ENCODE measurements at regions not wholly inside any gene's neighbourhood (a gene's known extent, or its start where the extent isn't known, plus 50 kb on each side); places are given as distances from the start of the nearest gene placed in this dataset.
"Not testable (repeated sequence)": the region's sequence is repeated elsewhere in the genome, so short reads cannot be mapped to it uniquely, and the experiment has no call there.

DNA sequence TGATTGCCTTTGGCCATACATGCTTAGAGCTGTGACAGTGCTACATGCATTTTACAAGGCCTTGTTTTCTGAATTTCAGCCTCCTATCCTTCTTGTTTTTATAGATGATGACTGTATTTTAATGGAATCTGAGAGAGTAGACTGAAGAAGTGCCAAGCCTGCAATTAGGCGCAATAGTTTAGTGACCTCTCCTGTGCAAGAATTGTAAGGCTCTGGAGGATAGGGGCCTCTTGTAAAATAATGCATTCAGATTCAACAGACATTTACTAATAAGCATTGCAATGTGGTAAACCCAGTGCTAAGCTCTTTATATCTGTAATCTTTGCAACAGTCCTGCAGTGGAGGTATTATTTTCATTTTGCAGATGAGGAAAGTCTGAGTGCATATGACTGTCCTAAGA lies 105.5 kb downstream of the TDRD15 start:
- no peaks in the 10 kb centered on the region for H3K27me3 ChIP-seq (ENCODE audit: control insufficient read depth in 3 of 3, insufficient read depth in 3 of 3, low read length in 3 of 3)
- H3K36me3 ChIP-seq (ENCODE audit: control insufficient read depth in 3 of 3, insufficient read depth in 3 of 3, low read length in 3 of 3) = no peaks in the 10 kb centered on the region
- no peak overlapping the region for H3K27ac ChIP-seq (ENCODE audit: low read depth, low read length)
- no peaks in the 10 kb centered on the region for H3K9me3 ChIP-seq (ENCODE audit: control insufficient read depth in 3 of 3, low read length in 3 of 3)
- no peak overlapping the region for H3K4me3 ChIP-seq (ENCODE audit: low read length in 3 of 3)
- no peak overlapping the region for H3K9ac ChIP-seq (ENCODE audit: low read depth in 1 of 3, low read length in 3 of 3)
- H3K4me1 ChIP-seq (ENCODE audit: control insufficient read depth in 3 of 3, insufficient read depth in 3 of 3, low read length in 3 of 3) = no peaks in the 10 kb centered on the region

DNA sequence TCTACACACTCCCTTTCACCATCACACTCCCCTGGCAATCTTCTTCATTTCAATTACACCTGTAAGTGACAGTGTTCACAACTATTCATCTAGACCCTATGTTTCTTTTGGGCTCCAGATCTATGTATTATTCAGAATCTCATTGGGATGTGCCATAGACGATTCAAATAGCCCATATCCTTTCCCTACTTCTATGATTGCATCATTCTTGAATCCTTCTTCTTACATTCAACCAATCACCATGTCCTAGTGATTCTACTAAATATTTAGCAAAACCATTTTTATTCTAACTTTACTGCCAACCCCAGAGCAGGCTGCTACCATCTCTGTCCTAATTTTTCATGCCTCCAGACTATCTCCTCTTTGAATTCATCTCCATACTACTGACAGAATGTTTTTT lies 106.4 kb downstream of the TDRD15 start:
- Histone ChIP-seq H3K4me1 (ENCODE audit: control insufficient read depth in 3 of 3, insufficient read depth in 3 of 3, low read length in 3 of 3) (no peaks in the 10 kb centered on the region), H3K27me3 (ENCODE audit: control insufficient read depth in 3 of 3, insufficient read depth in 3 of 3, low read length in 3 of 3) (no peaks in the 10 kb centered on the region), H3K36me3 (ENCODE audit: control insufficient read depth in 3 of 3, insufficient read depth in 3 of 3, low read length in 3 of 3) (no peaks in the 10 kb centered on the region), H3K27ac (ENCODE audit: low read depth, low read length) (no peak overlapping the region), H3K9me3 (ENCODE audit: control insufficient read depth in 3 of 3, low read length in 3 of 3) (no peaks in the 10 kb centered on the region), H3K4me3 (ENCODE audit: low read length in 3 of 3) (no peak overlapping the region), H3K9ac (ENCODE audit: low read depth in 1 of 3, low read length in 3 of 3) (no peak overlapping the region)

DNA sequence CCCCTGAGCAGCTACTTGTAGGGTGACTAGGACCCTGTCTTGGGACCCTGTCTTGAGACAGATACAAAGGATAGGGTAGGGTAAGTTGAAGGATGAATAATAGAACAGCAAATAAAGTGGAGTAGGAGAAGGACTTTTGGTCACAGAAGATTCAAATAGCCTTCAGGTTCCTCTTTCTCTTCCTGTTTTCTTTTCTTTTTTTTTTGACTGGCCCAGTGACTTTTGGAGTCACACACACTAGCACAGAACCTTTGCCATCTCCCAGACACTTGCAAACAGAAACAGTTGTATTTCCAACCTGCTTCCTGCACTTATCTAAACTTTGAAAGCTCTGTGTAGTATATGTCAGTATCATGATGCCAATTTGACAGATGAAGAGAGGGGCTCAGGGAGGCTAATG lies 108.2 kb downstream of the TDRD15 start:
- Histone ChIP-seq H3K27ac (ENCODE audit: low read depth, low read length) (no peak overlapping the region), H3K9me3 (ENCODE audit: control insufficient read depth in 3 of 3, low read length in 3 of 3) (no peaks in the 10 kb centered on the region), H3K4me1 (ENCODE audit: control insufficient read depth in 3 of 3, insufficient read depth in 3 of 3, low read length in 3 of 3) (no peaks in the 10 kb centered on the region), H3K27me3 (ENCODE audit: control insufficient read depth in 3 of 3, insufficient read depth in 3 of 3, low read length in 3 of 3) (no peaks in the 10 kb centered on the region), H3K36me3 (ENCODE audit: control insufficient read depth in 3 of 3, insufficient read depth in 3 of 3, low read length in 3 of 3) (no peaks in the 10 kb centered on the region), H3K4me3 (ENCODE audit: low read length in 3 of 3) (no peak overlapping the region), H3K9ac (ENCODE audit: low read depth in 1 of 3, low read length in 3 of 3) (no peak overlapping the region)

DNA sequence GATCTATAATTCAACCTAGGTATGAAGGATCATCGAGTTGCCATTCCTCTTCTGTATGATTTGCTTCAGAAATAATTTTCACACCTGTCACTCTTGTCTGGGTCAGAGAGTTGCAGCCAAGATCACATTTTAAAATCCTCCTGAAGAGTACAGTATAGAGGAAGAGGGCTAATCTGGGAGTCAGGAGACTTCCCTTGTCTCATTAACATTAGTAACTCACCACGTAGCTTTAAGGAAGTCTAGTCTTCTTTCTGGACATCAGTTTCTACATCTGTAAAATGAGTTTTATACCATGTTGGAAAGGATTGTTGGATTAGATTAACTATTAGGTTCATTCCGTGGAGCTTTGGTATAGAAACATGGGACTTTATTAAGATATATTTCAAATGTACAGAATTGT lies 109.4 kb downstream of the TDRD15 start:
- Histone ChIP-seq H3K9me3 (ENCODE audit: control insufficient read depth in 3 of 3, low read length in 3 of 3) (no peaks in the 10 kb centered on the region), H3K27ac (ENCODE audit: low read depth, low read length) (no peak overlapping the region), H3K4me1 (ENCODE audit: control insufficient read depth in 3 of 3, insufficient read depth in 3 of 3, low read length in 3 of 3) (no peaks in the 10 kb centered on the region), H3K27me3 (ENCODE audit: control insufficient read depth in 3 of 3, insufficient read depth in 3 of 3, low read length in 3 of 3) (no peaks in the 10 kb centered on the region), H3K36me3 (ENCODE audit: control insufficient read depth in 3 of 3, insufficient read depth in 3 of 3, low read length in 3 of 3) (no peaks in the 10 kb centered on the region), H3K4me3 (ENCODE audit: low read length in 3 of 3) (no peak overlapping the region), H3K9ac (ENCODE audit: low read depth in 1 of 3, low read length in 3 of 3) (no peak overlapping the region)

DNA sequence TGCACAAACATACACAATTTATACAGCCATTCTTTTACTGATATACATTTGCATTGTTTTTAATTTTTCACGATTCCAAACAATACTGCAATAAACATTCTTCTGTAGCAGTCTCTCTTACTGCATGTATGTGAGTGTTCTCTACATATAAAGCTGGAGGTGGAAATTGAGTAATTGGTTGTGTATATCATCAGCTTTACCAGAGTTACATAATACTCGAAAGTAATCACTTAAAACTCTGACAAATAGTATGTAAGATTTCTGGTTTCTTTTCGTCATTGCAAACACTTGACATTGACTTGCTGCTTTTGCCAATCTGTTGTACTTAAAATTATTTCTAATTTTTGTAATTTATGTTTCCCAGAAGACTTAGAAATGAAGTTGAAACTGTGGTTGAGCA lies 110.2 kb downstream of the TDRD15 start:
- Histone ChIP-seq H3K9ac (ENCODE audit: low read depth in 1 of 3, low read length in 3 of 3) (no peak overlapping the region), H3K27ac (ENCODE audit: low read depth, low read length) (no peak overlapping the region), H3K4me1 (ENCODE audit: control insufficient read depth in 3 of 3, insufficient read depth in 3 of 3, low read length in 3 of 3) (no peaks in the 10 kb centered on the region), H3K27me3 (ENCODE audit: control insufficient read depth in 3 of 3, insufficient read depth in 3 of 3, low read length in 3 of 3) (no peaks in the 10 kb centered on the region), H3K36me3 (ENCODE audit: control insufficient read depth in 3 of 3, insufficient read depth in 3 of 3, low read length in 3 of 3) (no peaks in the 10 kb centered on the region), H3K4me3 (ENCODE audit: low read length in 3 of 3) (no peak overlapping the region), H3K9me3 (ENCODE audit: control insufficient read depth in 3 of 3, low read length in 3 of 3) (no peaks in the 10 kb centered on the region)

DNA sequence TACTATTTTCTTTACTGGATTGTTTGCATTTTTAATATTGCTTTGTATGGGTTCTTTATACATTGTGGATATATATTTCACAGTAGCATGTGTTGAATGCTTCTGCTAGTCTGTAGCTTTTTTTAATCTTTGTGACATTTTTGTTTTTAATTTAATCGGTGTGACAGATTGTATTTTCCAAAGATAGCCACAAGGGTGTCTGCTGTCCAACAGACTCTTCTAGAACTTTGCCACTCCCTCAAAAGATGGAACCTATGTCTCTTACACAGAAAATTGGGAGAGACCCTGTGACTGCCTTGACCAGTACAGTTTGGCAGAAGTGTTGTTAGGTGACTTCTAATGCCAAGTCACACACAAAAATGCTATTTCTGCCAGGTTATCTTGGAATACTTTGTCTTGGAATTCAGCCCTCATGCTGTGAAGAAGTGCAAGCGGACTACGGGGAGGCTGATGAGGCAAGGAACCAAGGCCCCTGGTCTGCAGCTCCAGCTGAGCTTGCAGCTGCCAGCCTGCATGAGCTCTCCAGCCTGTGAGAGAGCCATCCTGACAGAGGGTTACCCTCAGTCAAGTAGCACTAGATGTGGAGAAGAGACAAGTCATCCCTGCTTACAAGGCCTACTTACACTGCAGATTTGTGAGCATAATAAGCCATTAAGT lies 110.8 kb downstream of the TDRD15 start:
- Histone ChIP-seq H3K9me3 (ENCODE audit: control insufficient read depth in 3 of 3, low read length in 3 of 3) (no peaks in the 10 kb centered on the region), H3K4me3 (ENCODE audit: low read length in 3 of 3) (no peak overlapping the region), H3K27ac (ENCODE audit: low read depth, low read length) (no peak overlapping the region), H3K4me1 (ENCODE audit: control insufficient read depth in 3 of 3, insufficient read depth in 3 of 3, low read length in 3 of 3) (no peaks in the 10 kb centered on the region), H3K27me3 (ENCODE audit: control insufficient read depth in 3 of 3, insufficient read depth in 3 of 3, low read length in 3 of 3) (no peaks in the 10 kb centered on the region), H3K9ac (ENCODE audit: low read depth in 1 of 3, low read length in 3 of 3) (no peak overlapping the region), H3K36me3 (ENCODE audit: control insufficient read depth in 3 of 3, insufficient read depth in 3 of 3, low read length in 3 of 3) (no peaks in the 10 kb centered on the region)

DNA sequence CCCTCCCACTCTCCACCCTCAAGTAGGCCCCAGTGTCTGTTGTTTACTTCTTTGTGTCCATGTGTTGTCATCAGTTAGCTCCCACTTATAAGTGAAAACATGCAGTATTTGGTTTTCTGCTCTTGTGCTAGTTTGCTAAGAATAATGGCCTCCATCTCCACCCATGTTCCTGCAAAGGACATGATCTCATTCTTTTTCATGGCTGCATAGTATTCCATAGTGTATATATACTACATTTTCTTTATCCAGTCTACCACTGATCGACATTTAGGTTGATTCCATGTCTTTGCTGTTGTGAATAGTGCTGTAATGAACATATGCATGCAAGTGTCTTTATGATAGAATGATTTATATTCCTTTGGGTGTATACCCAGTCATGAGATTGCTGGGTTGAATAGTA lies 116.0 kb downstream of the TDRD15 start:
- H3K9me3 ChIP-seq (ENCODE audit: control insufficient read depth in 3 of 3, low read length in 3 of 3); H3K27me3 ChIP-seq (ENCODE audit: control insufficient read depth in 3 of 3, insufficient read depth in 3 of 3, low read length in 3 of 3); H3K27ac ChIP-seq (ENCODE audit: low read depth, low read length); H3K36me3 ChIP-seq (ENCODE audit: control insufficient read depth in 3 of 3, insufficient read depth in 3 of 3, low read length in 3 of 3); H3K9ac ChIP-seq (ENCODE audit: low read depth in 1 of 3, low read length in 3 of 3); H3K4me1 ChIP-seq (ENCODE audit: control insufficient read depth in 3 of 3, insufficient read depth in 3 of 3, low read length in 3 of 3); H3K4me3 ChIP-seq (ENCODE audit: low read length in 3 of 3): not testable (repeated sequence)

DNA sequence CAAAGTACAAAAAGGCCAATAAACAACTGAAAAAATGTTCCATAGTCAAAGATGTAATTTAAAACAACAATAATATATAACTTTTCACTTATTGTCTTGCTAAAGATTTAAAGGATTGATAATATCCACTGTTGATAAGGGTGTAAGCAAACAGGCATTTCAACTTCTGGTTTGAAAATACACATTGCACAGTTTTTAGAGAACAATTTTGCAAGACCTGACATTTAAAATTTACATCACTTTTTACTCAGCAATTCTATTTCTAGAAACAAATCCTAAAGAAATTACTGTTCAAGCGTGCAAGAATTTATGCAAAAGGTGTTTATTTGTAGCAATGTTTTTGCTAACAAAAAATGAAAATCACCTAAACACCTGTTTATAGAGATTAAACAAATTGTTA lies 120.4 kb downstream of the TDRD15 start:
- H3K9ac ChIP-seq (ENCODE audit: low read depth in 1 of 3, low read length in 3 of 3) = no peak overlapping the region
- H3K4me3 ChIP-seq (ENCODE audit: low read length in 3 of 3) = no peak overlapping the region
- no peaks in the 10 kb centered on the region for H3K4me1 ChIP-seq (ENCODE audit: control insufficient read depth in 3 of 3, insufficient read depth in 3 of 3, low read length in 3 of 3)
- no peaks in the 10 kb centered on the region for H3K36me3 ChIP-seq (ENCODE audit: control insufficient read depth in 3 of 3, insufficient read depth in 3 of 3, low read length in 3 of 3)
- H3K9me3 ChIP-seq (ENCODE audit: control insufficient read depth in 3 of 3, low read length in 3 of 3) = no peaks in the 10 kb centered on the region
- H3K27ac ChIP-seq (ENCODE audit: low read depth, low read length) = no peak overlapping the region
- H3K27me3 ChIP-seq (ENCODE audit: control insufficient read depth in 3 of 3, insufficient read depth in 3 of 3, low read length in 3 of 3) = no peaks in the 10 kb centered on the region

DNA sequence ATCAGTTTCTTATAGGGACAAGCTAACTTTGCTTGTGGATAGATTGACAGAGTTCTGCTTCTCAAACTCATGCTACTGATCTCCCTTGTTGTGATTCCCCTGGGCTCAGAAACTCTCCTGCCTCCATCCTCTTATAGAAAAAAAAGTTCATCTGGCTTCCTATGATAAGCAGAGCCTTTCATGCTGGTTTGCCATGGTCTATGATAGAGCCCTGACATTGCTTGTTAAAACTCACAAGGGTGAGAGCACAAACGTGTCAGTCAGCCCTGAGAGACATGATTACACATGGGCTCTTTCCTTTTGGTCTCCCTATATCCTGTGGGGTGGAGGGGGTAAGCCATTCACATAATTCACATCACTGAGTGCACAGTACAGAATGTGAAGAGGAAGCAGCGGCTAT lies 121.8 kb downstream of the TDRD15 start:
- H3K27me3 ChIP-seq (ENCODE audit: control insufficient read depth in 3 of 3, insufficient read depth in 3 of 3, low read length in 3 of 3) = no peaks in the 10 kb centered on the region
- H3K9ac ChIP-seq (ENCODE audit: low read depth in 1 of 3, low read length in 3 of 3) = no peak overlapping the region
- H3K4me3 ChIP-seq (ENCODE audit: low read length in 3 of 3) = no peak overlapping the region
- no peak overlapping the region for H3K27ac ChIP-seq (ENCODE audit: low read depth, low read length)
- no peaks in the 10 kb centered on the region for H3K36me3 ChIP-seq (ENCODE audit: control insufficient read depth in 3 of 3, insufficient read depth in 3 of 3, low read length in 3 of 3)
- no peaks in the 10 kb centered on the region for H3K4me1 ChIP-seq (ENCODE audit: control insufficient read depth in 3 of 3, insufficient read depth in 3 of 3, low read length in 3 of 3)
- no peaks in the 10 kb centered on the region for H3K9me3 ChIP-seq (ENCODE audit: control insufficient read depth in 3 of 3, low read length in 3 of 3)

DNA sequence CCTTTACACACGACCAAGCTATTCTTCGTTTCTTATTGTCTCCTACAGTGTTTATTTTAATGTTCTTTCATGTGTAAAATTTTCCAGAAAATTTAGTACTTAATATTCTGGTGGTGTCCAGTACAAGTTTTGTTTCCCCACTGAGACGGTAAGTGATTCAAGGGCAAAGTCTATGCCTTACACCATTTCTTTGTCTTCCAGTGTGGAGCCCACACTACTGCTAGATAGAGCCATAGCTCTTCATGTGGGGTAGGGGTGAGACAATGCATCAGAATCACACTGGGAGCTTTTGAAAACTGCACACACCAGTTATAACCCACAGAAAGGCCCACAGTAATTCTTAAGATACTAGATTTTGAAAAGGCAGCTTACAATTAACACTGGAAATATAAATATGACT lies 125.6 kb downstream of the TDRD15 start:
- H3K4me1 ChIP-seq (ENCODE audit: control insufficient read depth in 3 of 3, insufficient read depth in 3 of 3, low read length in 3 of 3) = no peaks in the 10 kb centered on the region
- no peaks in the 10 kb centered on the region for H3K36me3 ChIP-seq (ENCODE audit: control insufficient read depth in 3 of 3, insufficient read depth in 3 of 3, low read length in 3 of 3)
- no peak overlapping the region for H3K9ac ChIP-seq (ENCODE audit: low read depth in 1 of 3, low read length in 3 of 3)
- no peak overlapping the region for H3K27ac ChIP-seq (ENCODE audit: low read depth, low read length)
- H3K4me3 ChIP-seq (ENCODE audit: low read length in 3 of 3) = no peak overlapping the region
- H3K27me3 ChIP-seq (ENCODE audit: control insufficient read depth in 3 of 3, insufficient read depth in 3 of 3, low read length in 3 of 3) = no peaks in the 10 kb centered on the region
- no peaks in the 10 kb centered on the region for H3K9me3 ChIP-seq (ENCODE audit: control insufficient read depth in 3 of 3, low read length in 3 of 3)

DNA sequence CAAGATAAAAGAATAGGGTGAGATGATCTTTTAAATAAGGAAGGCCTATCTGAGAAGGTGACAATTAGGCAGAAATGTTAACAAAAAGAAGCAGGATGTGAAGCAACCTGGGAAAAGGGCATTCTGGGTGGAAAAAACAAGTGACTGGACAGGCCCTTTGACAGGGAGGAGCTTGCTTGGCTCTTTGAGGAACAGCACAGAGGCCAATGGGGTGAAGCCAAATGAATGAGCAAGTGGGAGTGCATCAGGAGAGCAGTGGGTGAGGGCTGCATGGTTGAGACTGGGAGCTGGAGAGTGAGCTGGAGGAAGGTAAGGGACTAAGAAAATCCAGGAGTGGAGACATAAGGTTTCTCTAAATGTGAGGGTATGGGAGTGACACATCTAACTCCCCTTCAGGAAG lies 126.9 kb downstream of the TDRD15 start:
- H3K9me3 ChIP-seq (ENCODE audit: control insufficient read depth in 3 of 3, low read length in 3 of 3) = no peaks in the 10 kb centered on the region
- H3K9ac ChIP-seq (ENCODE audit: low read depth in 1 of 3, low read length in 3 of 3) = no peak overlapping the region
- H3K4me3 ChIP-seq (ENCODE audit: low read length in 3 of 3) = no peak overlapping the region
- no peak overlapping the region for H3K27ac ChIP-seq (ENCODE audit: low read depth, low read length)
- H3K36me3 ChIP-seq (ENCODE audit: control insufficient read depth in 3 of 3, insufficient read depth in 3 of 3, low read length in 3 of 3) = no peaks in the 10 kb centered on the region
- H3K27me3 ChIP-seq (ENCODE audit: control insufficient read depth in 3 of 3, insufficient read depth in 3 of 3, low read length in 3 of 3) = no peaks in the 10 kb centered on the region
- H3K4me1 ChIP-seq (ENCODE audit: control insufficient read depth in 3 of 3, insufficient read depth in 3 of 3, low read length in 3 of 3) = peaks cover 0 to 4% (median 3%) of the 10 kb centered on the region in 3 donors
